ENCODE measurements at regions not wholly inside any gene's neighbourhood (a gene's known extent, or its start where the extent isn't known, plus 50 kb on each side); places are given as distances from the start of the nearest gene placed in this dataset.

- no peak for DNase-seq
Measured at GRCh38 chr4:135316266-135316779, 1114.7 kb upstream of the PABPC4L start.

GRCh38 chr4:135290136-135290535 lies 1088.5 kb upstream of the PABPC4L start:
- DNase-seq, result no peak

- no peak for DNase-seq
Measured at GRCh38 chr4:135283934-135284333, 1082.3 kb upstream of the PABPC4L start.

- DNase-seq, result no peak
Measured at GRCh38 chr4:135282676-135283075, 1081.1 kb upstream of the PABPC4L start.

- DNase-seq, result no peak
Measured at GRCh38 chr4:135281230-135281629, 1079.6 kb upstream of the PABPC4L start.

- no peak for DNase-seq
Measured at GRCh38 chr4:135277980-135278315, 1076.4 kb upstream of the PABPC4L start.

- no peak for DNase-seq
Measured at GRCh38 chr4:135277068-135277979, 1075.7 kb upstream of the PABPC4L start.

GRCh38 chr4:135274416-135274815 lies 1072.8 kb upstream of the PABPC4L start:
- DNase-seq, result no peak

GRCh38 chr4:135269125-135269890 lies 1067.7 kb upstream of the PABPC4L start:
- no peak for DNase-seq

GRCh38 chr4:135268369-135268768 lies 1066.8 kb upstream of the PABPC4L start:
- DNase-seq, result no peak

- no peak for DNase-seq
Measured at GRCh38 chr4:135267148-135267865, 1065.7 kb upstream of the PABPC4L start.

GRCh38 chr4:135256111-135256510 lies 1054.5 kb upstream of the PABPC4L start:
- no peak for DNase-seq

GRCh38 chr4:135250040-135250439 lies 1048.5 kb upstream of the PABPC4L start:
- DNase-seq, result no peak

- no peak for DNase-seq
Measured at GRCh38 chr4:135249024-135249423, 1047.4 kb upstream of the PABPC4L start.

GRCh38 chr4:135244696-135245095 lies 1043.1 kb upstream of the PABPC4L start:
- no peak for DNase-seq

- no peak for DNase-seq
Measured at GRCh38 chr4:135244056-135244455, 1042.5 kb upstream of the PABPC4L start.

GRCh38 chr4:135240796-135241195 lies 1039.2 kb upstream of the PABPC4L start:
- no peak for DNase-seq

GRCh38 chr4:135239964-135240363 lies 1038.4 kb upstream of the PABPC4L start:
- no peak for DNase-seq

GRCh38 chr4:135238940-135239339 lies 1037.4 kb upstream of the PABPC4L start:
- DNase-seq, result no peak

- no peak for DNase-seq
Measured at GRCh38 chr4:135236048-135236447, 1034.5 kb upstream of the PABPC4L start.

- no peak for DNase-seq
Measured at GRCh38 chr4:135227842-135228241, 1026.3 kb upstream of the PABPC4L start.

- no peak for DNase-seq
Measured at GRCh38 chr4:135225551-135225950, 1024.0 kb upstream of the PABPC4L start.

GRCh38 chr4:135210341-135210740 lies 1008.8 kb upstream of the PABPC4L start:
- no peak for DNase-seq

All from NCI-H526 (cell line).